Ectodermal cell (in vitro differentiated cells): ENCODE measurements at regions not wholly inside any gene's neighbourhood (a gene's known extent, or its start where the extent isn't known, plus 50 kb on each side); places are given as distances from the start of the nearest gene placed in this dataset.

Source experiments
- H3K27ac ChIP-seq: 2 replicates; pipeline ENCODE4 v1.7.0; 2013; ENCODE audit warnings: mild to moderate bottlenecking, low read depth, low read length; ENCODE audit not compliant: insufficient read depth, poor library complexity, severe bottlenecking
- H3K27me3 ChIP-seq: 2 replicates; pipeline ENCODE4 v1.7.0; 2013; ENCODE audit warnings: mild to moderate bottlenecking, low read length; ENCODE audit not compliant: insufficient read depth, control insufficient read depth, poor library complexity, severe bottlenecking
- H3K36me3 ChIP-seq: one replicate; pipeline ENCODE4 v1.7.0; 2013; ENCODE audit warnings: low read length; ENCODE audit not compliant: control insufficient read depth, insufficient read depth
- H3K4me1 ChIP-seq: one replicate; pipeline ENCODE4 v1.7.0; 2013; ENCODE audit warnings: low read length; ENCODE audit not compliant: control insufficient read depth, insufficient read depth
- H3K4me3 ChIP-seq: 2 replicates; pipeline ENCODE4 v1.7.0; 2013; ENCODE audit warnings: low read depth, low read length, control low read depth; ENCODE audit not compliant: insufficient read depth
- H3K9me3 ChIP-seq: 2 replicates; pipeline ENCODE4 v1.7.0; 2013; ENCODE audit warnings: mild to moderate bottlenecking, low read length, moderate library complexity; ENCODE audit not compliant: control insufficient read depth
- WGBS, 2 experiments: methylation state at CpG; one replicate each; pipeline ENCODE4 v1.1.7; 2013; ENCODE audit warnings: missing lambda C conversion rate in 2 of 2; 5-methylcytosine and 5-hydroxymethylcytosine counted together

DNA sequence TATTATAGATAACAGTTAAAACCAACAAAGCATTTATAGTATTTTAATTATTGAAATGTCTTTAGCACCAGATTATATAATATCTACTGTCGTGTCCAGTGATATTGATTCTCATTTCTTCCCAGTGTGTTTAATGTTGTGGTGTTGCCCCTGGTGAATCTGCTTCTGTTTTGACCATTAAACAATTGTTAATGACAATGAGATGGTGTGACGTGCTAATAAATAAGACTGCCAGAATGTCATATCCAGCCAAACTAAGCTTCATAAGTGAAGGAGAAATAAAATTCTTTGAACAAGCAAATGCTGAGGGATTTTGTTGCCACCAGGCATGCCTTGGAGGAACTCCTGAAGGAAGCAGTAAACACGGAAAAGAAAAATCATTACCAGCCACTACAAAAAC is 480.0 kb upstream of the ROBO1 start:
- Histone ChIP-seq H3K36me3 (no peaks in the 10 kb centered on the region), H3K27me3 (no peaks in the 10 kb centered on the region), H3K4me3 (no peak overlapping the region), H3K27ac (no peak overlapping the region), H3K4me1 (no peaks in the 10 kb centered on the region), H3K9me3 (no peaks in the 10 kb centered on the region)
- 87 to 92% methylated on average over 2 to 3 of the region's 3 CpGs for WGBS, 2 experiments

DNA sequence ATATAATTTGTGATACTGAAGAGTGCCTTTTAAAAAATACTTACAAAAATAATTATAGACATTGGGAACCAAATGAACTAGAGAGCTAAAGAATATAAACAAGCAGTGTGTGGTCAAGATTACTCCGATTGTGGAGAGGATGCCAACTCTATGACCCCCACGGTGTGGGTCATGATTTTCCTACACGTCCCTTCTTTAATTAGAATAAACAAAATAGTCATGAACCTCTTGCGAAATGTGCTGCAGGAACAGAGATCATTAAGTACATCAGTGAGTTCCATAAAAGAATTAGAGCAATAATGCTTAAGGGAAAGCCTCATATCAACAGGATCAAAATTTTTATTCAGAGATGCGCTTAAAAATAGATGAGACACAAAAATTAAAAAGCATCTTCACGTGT is 476.6 kb upstream of the ROBO1 start:
- Histone ChIP-seq H3K27ac (no peak overlapping the region), H3K9me3 (no peaks in the 10 kb centered on the region), H3K4me1 (no peaks in the 10 kb centered on the region), H3K27me3 (no peaks in the 10 kb centered on the region), H3K36me3 (no peaks in the 10 kb centered on the region), H3K4me3 (no peak overlapping the region)
- 86 to 87% methylated on average over 4 to 5 of the region's 6 CpGs for WGBS, 2 experiments

DNA sequence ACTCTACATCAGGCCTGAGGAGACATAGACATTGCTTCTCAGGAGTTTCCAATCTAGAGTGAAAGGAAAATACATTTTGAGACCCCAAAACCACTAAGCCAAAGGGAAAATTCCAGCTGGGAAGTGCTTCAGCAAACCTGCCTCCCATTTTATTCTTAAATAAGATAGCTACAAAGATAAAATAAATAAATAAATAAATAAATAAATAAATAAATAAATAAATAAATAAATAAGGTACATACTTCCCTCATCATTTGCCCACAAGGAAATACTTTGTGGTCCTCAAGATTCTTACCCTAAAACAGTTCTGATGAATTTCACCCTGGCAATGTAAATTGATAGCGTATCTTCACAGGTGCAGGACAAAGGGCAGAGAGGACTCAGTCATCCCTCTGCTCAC is 474.0 kb upstream of the ROBO1 start:
- Histone ChIP-seq H3K4me1 (no peaks in the 10 kb centered on the region), H3K36me3 (no peaks in the 10 kb centered on the region), H3K27ac (no peak overlapping the region), H3K27me3 (no peaks in the 10 kb centered on the region), H3K4me3 (no peak overlapping the region), H3K9me3 (no peaks in the 10 kb centered on the region)
- WGBS, 2 experiments, result 91 to 100% methylated on average over 1 of the region's 1 CpG

DNA sequence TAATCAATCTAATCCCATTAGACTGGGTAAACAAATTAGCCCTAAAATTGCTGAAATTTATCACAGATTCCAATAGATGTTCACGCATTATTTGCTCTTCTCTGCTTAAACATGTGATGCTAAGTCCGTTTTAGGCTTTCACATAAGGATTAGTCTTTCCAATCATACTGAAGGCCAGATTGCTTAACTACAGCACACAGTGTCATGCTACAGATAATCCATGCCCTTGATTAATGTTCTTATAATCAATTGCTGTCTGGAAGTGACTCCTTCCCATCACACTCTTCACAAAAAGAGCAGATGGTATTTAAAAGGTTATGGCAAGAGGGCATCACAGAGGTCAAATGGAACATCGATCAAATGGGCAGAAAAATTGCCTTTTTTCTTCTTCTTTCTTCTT is 471.5 kb upstream of the ROBO1 start:
- H3K36me3 ChIP-seq, result no peaks in the 10 kb centered on the region
- WGBS, 2 experiments, result 94 to 95% methylated on average over 2 to 3 of the region's 3 CpGs
- no peaks in the 10 kb centered on the region for H3K9me3 ChIP-seq
- H3K4me3 ChIP-seq, result no peak overlapping the region
- H3K27ac ChIP-seq, result no peak overlapping the region
- no peaks in the 10 kb centered on the region for H3K4me1 ChIP-seq
- no peaks in the 10 kb centered on the region for H3K27me3 ChIP-seq

DNA sequence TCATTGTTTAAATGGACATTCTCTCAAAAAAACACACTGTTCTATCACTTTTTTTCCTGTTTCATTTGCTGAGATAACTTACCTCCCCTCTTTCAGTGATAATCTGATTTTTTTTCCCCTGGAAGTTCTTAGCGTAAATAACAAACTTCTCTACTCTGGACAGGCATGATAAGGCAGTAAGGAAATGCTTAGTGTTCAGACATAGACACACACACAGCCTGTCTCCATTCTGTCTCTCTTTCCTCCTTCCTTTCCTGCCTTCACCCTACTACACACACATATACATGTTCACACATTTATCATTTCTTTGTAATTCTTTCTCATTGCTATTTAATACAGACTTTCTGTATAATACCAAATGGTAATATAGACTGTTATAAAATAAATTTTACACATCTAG is 470.8 kb upstream of the ROBO1 start:
- Histone ChIP-seq H3K4me3 (no peak overlapping the region), H3K27ac (no peak overlapping the region), H3K27me3 (no peaks in the 10 kb centered on the region), H3K36me3 (no peaks in the 10 kb centered on the region), H3K4me1 (no peaks in the 10 kb centered on the region), H3K9me3 (no peaks in the 10 kb centered on the region)
- 94% methylated on average over 1 of the region's 1 CpG for WGBS, 2 experiments

DNA sequence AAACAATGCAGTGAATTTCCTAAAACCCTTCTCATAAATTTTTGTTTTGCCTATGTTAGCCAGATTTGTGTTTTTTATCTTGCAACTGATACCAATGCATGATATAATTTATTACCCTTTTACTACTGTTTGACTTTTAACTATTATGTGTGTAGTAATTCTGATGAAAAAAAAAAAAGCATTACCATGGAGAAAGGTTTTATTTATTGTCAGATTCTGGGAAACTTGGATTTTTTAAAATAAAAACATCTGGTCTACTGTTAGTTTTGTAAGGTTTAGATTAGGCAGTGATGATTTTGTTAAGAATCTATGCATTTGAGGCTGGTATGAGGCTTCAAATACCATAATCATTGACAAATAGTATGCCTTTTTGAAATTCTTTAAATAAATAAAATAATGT is 470.4 kb upstream of the ROBO1 start:
- no peaks in the 10 kb centered on the region for H3K4me1 ChIP-seq
- H3K27me3 ChIP-seq, result no peaks in the 10 kb centered on the region
- H3K9me3 ChIP-seq, result no peaks in the 10 kb centered on the region
- H3K4me3 ChIP-seq, result no peak overlapping the region
- no peaks in the 10 kb centered on the region for H3K36me3 ChIP-seq
- H3K27ac ChIP-seq, result no peak overlapping the region

DNA sequence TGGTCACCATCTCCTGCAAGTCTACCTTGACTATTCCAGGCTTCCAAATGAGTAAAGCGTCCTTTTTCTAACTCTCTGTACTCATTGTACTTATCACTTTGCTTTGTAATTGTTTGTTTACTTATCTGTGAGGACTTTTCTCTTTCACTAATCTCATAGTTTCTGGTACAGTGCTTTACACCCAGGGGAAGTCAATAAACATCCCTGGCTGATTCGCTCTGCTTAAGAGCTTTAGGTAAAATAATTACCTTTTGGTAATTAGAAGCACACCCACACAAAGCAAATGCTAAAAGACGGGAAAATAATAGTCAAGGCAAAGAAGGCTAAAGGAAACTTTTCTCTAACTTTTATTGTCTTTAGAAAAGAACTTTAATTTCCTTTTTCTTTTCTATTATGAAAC is 466.9 kb upstream of the ROBO1 start:
- no peaks in the 10 kb centered on the region for H3K4me1 ChIP-seq
- no peak overlapping the region for H3K4me3 ChIP-seq
- H3K27ac ChIP-seq, result no peak overlapping the region
- H3K9me3 ChIP-seq, result no peaks in the 10 kb centered on the region
- 67 to 92% methylated on average over 1 to 2 of the region's 3 CpGs for WGBS, 2 experiments
- no peaks in the 10 kb centered on the region for H3K27me3 ChIP-seq
- H3K36me3 ChIP-seq, result no peaks in the 10 kb centered on the region

DNA sequence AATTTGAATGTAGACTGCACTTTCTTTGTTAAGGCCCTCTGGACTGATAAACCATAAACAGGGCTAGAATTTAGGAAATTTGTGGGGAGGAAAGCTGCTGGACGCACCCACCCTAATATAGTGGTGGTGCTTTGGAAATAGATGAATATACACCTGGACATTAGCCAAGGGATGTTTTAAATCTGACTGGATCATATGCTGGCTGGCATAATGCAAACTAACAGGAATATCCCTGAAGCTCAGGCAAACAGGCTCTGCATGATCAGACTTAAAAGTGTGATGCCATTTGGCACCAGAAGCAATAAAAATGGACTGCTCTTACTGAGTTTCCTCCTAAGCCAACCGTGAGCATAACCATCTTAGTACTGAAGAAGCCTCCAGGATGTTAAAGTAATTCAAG is 465.8 kb upstream of the ROBO1 start:
- no peaks in the 10 kb centered on the region for H3K9me3 ChIP-seq
- no peak overlapping the region for H3K4me3 ChIP-seq
- no peaks in the 10 kb centered on the region for H3K4me1 ChIP-seq
- H3K27ac ChIP-seq, result no peak overlapping the region
- WGBS, 2 experiments, result 91 to 95% methylated on average over 2 of the region's 2 CpGs
- H3K36me3 ChIP-seq, result no peaks in the 10 kb centered on the region
- H3K27me3 ChIP-seq, result no peaks in the 10 kb centered on the region

DNA sequence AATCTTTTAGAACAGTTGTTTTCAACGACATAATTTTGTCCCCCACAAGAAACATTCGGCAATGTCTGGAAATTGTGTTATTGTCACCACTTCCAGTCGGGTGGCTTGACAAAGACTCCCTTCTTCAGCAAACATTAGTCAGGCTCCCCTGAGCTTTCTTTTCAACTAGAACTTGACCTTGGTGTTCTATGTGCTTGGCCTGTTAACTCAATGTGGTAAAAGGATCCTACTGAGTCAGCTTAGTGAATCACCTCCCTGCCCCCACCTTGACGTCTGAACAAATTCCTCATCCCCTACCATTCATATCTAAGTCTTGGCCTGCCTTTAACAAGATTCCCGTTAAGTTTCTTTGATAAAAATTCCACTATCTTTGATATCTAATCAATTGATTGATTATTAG is 465.0 kb upstream of the ROBO1 start:
- Histone ChIP-seq H3K36me3 (no peaks in the 10 kb centered on the region), H3K27me3 (no peaks in the 10 kb centered on the region), H3K9me3 (no peaks in the 10 kb centered on the region), H3K4me3 (no peak overlapping the region), H3K27ac (no peak overlapping the region), H3K4me1 (no peaks in the 10 kb centered on the region)
- 47 to 51% methylated on average over 4 to 5 of the region's 5 CpGs for WGBS, 2 experiments

DNA sequence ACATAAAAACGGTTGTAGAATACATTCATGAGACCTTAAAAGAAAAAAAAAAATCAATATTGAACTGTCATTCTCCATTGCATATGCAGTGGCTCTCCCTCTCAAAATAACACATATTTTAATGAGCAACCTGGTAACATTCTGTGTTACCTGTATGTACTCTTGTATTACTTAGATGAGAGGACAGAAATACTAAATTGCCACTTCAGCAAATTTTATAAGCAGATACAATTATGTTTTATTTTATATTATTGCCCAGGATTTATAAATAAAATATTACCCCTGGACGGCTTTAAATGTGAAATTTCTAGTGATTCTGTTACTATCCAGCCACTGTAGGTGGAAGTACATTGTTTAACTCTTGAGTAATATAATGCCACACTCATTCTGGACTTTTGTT is 463.2 kb upstream of the ROBO1 start:
- Histone ChIP-seq H3K4me1 (no peaks in the 10 kb centered on the region), H3K27me3 (no peaks in the 10 kb centered on the region), H3K36me3 (no peaks in the 10 kb centered on the region), H3K27ac (no peak overlapping the region), H3K4me3 (no peak overlapping the region), H3K9me3 (no peaks in the 10 kb centered on the region)
- WGBS, 2 experiments, result 85 to 90% methylated on average over 1 of the region's 2 CpGs

DNA sequence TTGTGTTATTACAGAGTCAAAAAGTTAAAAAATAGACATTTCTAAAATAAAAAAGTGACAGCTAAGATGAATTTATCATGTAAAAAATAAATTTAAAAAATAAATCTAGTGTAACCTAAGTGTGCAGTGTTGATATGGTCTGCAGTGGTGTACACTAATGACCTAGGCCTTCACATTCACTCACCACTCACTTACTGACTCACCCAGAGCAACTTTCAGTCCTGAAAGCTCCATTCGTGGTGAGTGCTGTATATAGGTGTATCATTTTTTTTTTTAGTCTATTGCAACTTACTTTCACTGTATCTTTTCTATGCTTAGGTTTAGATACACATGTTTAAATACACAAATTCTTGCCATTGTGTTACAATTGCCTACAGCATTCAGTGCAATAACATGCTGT is 459.4 kb upstream of the ROBO1 start:
- Histone ChIP-seq H3K9me3 (no peaks in the 10 kb centered on the region), H3K36me3 (no peaks in the 10 kb centered on the region), H3K27ac (no peak overlapping the region), H3K27me3 (no peaks in the 10 kb centered on the region), H3K4me3 (no peak overlapping the region), H3K4me1 (no peaks in the 10 kb centered on the region)
- 67% methylated on average over 1 of the region's 1 CpG; no CpG with 5 or more reads in 1 of the 2 experiments for WGBS, 2 experiments
